ENCODE measurements at regions not wholly inside any gene's neighbourhood (a gene's known extent, or its start where the extent isn't known, plus 50 kb on each side); places are given as distances from the start of the nearest gene placed in this dataset.

GRCh38 chr9:99358668-99359067 lies 136.6 kb downstream of the SEC61B start:
- POLR2A ChIA-PET, result no interaction called here

DNA sequence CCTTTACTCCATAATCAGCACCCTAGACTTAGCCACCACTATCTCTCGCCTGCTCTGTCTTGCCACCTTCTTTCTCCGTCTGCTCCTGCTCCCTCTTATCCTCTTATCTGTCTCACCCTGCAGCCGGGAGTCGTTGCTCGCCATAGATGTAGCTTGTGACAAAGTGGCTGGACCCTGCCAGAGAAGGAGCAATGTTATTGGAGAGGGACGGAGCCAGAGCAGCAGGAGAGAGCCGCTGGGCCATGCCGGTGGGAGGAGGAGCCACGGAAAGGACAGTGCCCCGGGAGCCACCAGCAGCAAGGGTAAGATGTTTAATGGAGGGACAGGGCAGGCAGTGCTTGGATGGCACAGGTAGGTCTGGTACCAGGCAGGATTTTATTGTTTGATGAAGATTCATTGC lies 137.3 kb downstream of the SEC61B start:
- Histone ChIP-seq H3K9me2 (ENCODE audit: insufficient read depth, low read length) (no peaks in the 10 kb centered on the region), H2AFZ (ENCODE audit: low read length) (no peak overlapping the region), H3K79me2 (ENCODE audit: insufficient read depth, low read depth, low read length) (no peaks in the 10 kb centered on the region), H3K36me3 (ENCODE audit: insufficient read depth, low read length) (no peaks in the 10 kb centered on the region), H4K20me1 (ENCODE audit: insufficient read depth, low read length) (no peaks in the 10 kb centered on the region), H3K4me3 (ENCODE audit: low read depth, low read length, poor library complexity, severe bottlenecking) (no peak overlapping the region), H3K4me1 (ENCODE audit: insufficient read depth, low read length, poor library complexity, severe bottlenecking) (no peaks in the 10 kb centered on the region), H3K4me2 (ENCODE audit: low read length) (no peak overlapping the region), H3K27ac (ENCODE audit: low read depth, low read length, poor library complexity, severe bottlenecking) (no peak overlapping the region), H3K9me3 (ENCODE audit: low read length) (no peaks in the 10 kb centered on the region)
- DNase-seq (ENCODE audit: low spot score), result no peak
- ChIA-PET POLR2A (no interaction called here), CTCF (ENCODE audit: unreplicated experiment) (no interaction called here)
- no peak for TF ChIP-seq CTCF (conservative IDR thresholded peaks at IDR 0.05; ENCODE audit: low read length)
- no peak for TF ChIP-seq EZH2phosphoT487 (IDR thresholded peaks at IDR 0.05; ENCODE audit: borderline replicate concordance, low read depth, low read length)
- no TSS peak for BruUV-seq (replicated peaks)
- intact Hi-C loops (cut with micrococcal nuclease; ENCODE audit: unreplicated experiment), result no loop called here

More at GRCh38 chr9:99358668-99359067, 136.6 kb downstream of the SEC61B start:
- H3K4me3 ChIP-seq (ENCODE audit: low read depth, low read length, poor library complexity, severe bottlenecking), result no peak overlapping the region
- no peaks in the 10 kb centered on the region for H3K9me3 ChIP-seq (ENCODE audit: low read length)
- H3K79me2 ChIP-seq (ENCODE audit: insufficient read depth, low read depth, low read length), result no peaks in the 10 kb centered on the region
- no peaks in the 10 kb centered on the region for H3K4me1 ChIP-seq (ENCODE audit: insufficient read depth, low read length, poor library complexity, severe bottlenecking)
- no peak for TF ChIP-seq CTCF (conservative IDR thresholded peaks at IDR 0.05; ENCODE audit: low read length)
- no peak for TF ChIP-seq EZH2phosphoT487 (IDR thresholded peaks at IDR 0.05; ENCODE audit: borderline replicate concordance, low read depth, low read length)
- no peaks in the 10 kb centered on the region for H4K20me1 ChIP-seq (ENCODE audit: insufficient read depth, low read length)
- H3K27ac ChIP-seq (ENCODE audit: low read depth, low read length, poor library complexity, severe bottlenecking), result no peak overlapping the region
- CTCF ChIA-PET (ENCODE audit: unreplicated experiment), result no interaction called here
- H3K9me2 ChIP-seq (ENCODE audit: insufficient read depth, low read length), result no peaks in the 10 kb centered on the region
- no peak overlapping the region for H3K4me2 ChIP-seq (ENCODE audit: low read length)
- no peak for DNase-seq (ENCODE audit: low spot score)
- BruUV-seq (replicated peaks), result no TSS peak
- no peaks in the 10 kb centered on the region for H3K36me3 ChIP-seq (ENCODE audit: insufficient read depth, low read length)
- no peak overlapping the region for H2AFZ ChIP-seq (ENCODE audit: low read length)
- intact Hi-C loops (cut with micrococcal nuclease; ENCODE audit: unreplicated experiment), result no loop called here

DNA sequence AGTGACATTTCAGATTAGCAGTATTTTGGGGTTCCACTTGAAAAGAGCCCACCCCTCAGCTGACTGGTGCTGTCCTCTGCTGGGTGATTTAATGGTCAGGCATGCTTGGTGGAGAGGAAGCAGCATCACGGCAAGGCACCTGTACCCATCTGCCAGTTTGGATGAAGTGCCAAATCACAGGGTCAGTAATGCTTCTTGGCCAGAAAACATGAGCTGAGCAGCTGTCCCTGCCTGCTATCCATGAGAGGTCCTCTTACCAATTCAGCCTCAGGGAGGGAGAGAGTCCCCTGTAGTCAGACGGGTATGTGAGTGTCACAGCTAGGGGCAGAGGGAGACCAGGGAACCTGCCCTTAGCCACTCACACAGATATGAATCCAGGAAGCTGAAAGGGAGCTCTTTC lies 137.9 kb downstream of the SEC61B start:
- DNase-seq (ENCODE audit: low spot score), result no peak
- Histone ChIP-seq H4K20me1 (ENCODE audit: insufficient read depth, low read length) (no peaks in the 10 kb centered on the region), H3K4me1 (ENCODE audit: insufficient read depth, low read length, poor library complexity, severe bottlenecking) (no peaks in the 10 kb centered on the region), H3K27ac (ENCODE audit: low read depth, low read length, poor library complexity, severe bottlenecking) (no peak overlapping the region), H3K4me3 (ENCODE audit: low read depth, low read length, poor library complexity, severe bottlenecking) (no peak overlapping the region), H3K9me2 (ENCODE audit: insufficient read depth, low read length) (no peaks in the 10 kb centered on the region), H2AFZ (ENCODE audit: low read length) (no peak overlapping the region), H3K9me3 (ENCODE audit: low read length) (no peaks in the 10 kb centered on the region), H3K36me3 (ENCODE audit: insufficient read depth, low read length) (no peaks in the 10 kb centered on the region), H3K4me2 (ENCODE audit: low read length) (no peak overlapping the region), H3K79me2 (ENCODE audit: insufficient read depth, low read depth, low read length) (no peaks in the 10 kb centered on the region)
- ChIA-PET POLR2A (interaction anchor here (0.9 to 1.2 kb wide), 2 partner anchors 12 to 163 kb away, joined by 3 to 4 read pairs; no protein-coding TSS in a partner anchor), CTCF (ENCODE audit: unreplicated experiment) (no interaction called here)
- no peak for TF ChIP-seq EZH2phosphoT487 (IDR thresholded peaks at IDR 0.05; ENCODE audit: borderline replicate concordance, low read depth, low read length)
- TF ChIP-seq CTCF (conservative IDR thresholded peaks at IDR 0.05; ENCODE audit: low read length), result no peak
- no TSS peak for BruUV-seq (replicated peaks)
- intact Hi-C loops (cut with micrococcal nuclease; ENCODE audit: unreplicated experiment), result no loop called here
